HepG2 (cell line): ENCODE measurements at regions not wholly inside any gene's neighbourhood (a gene's known extent, or its start where the extent isn't known, plus 50 kb on each side); places are given as distances from the start of the nearest gene placed in this dataset.

Source experiments
- AKAP8 ChIP-seq: sonication (generic); formaldehyde crosslinking; IDR thresholded peaks from 2 replicates; pipeline ENCODE4 v1.5.1; 2020; ENCODE audit warnings: mild to moderate bottlenecking, missing genetic modification reagents
- ARID2 ChIP-seq: sonication (generic); formaldehyde crosslinking; IDR thresholded peaks from 2 replicates; pipeline ENCODE4 v1.8.1; 2022; ENCODE audit warnings: mild to moderate bottlenecking, missing genetic modification reagents, borderline replicate concordance
- CHD4 ChIP-seq: fragments of 200-600 bp; sonication (generic); IDR thresholded peaks from 2 replicates; pipeline ENCODE4 v1.7.0; 2017; ENCODE audit warnings: mild to moderate bottlenecking, low read length, borderline replicate concordance
- GATA4 ChIP-seq: sonication (generic); IDR thresholded peaks from 2 replicates; pipeline ENCODE4 v1.6.1; 2016; ENCODE audit warnings: antibody characterized with exemption, low read depth, borderline replicate concordance
- HDAC2 ChIP-seq: sonication (generic); formaldehyde crosslinking; IDR thresholded peaks from 2 replicates; pipeline ENCODE4 v1.4.0; 2020; ENCODE audit warnings: missing genetic modification reagents
- KLF15 ChIP-seq: sonication (generic); formaldehyde crosslinking; IDR thresholded peaks from 2 replicates; pipeline ENCODE4 v1.8.1; 2023; ENCODE audit warnings: borderline replicate concordance, mild to moderate bottlenecking, inconsistent platforms, missing genetic modification reagents, mixed read lengths
- NCOA2 ChIP-seq: sonication (generic); formaldehyde crosslinking; IDR thresholded peaks from 2 replicates; pipeline ENCODE4 v1.8.0; 2022; ENCODE audit warnings: inconsistent platforms
- NFIC ChIP-seq: IDR thresholded peaks from 2 replicates; pipeline ENCODE4 v1.6.1; 2012; ENCODE audit warnings: mild to moderate bottlenecking, low read length, inconsistent platforms
- NR1H2 ChIP-seq: sonication (generic); formaldehyde crosslinking; IDR thresholded peaks from 2 replicates; pipeline ENCODE4 v1.8.1; 2022; ENCODE audit warnings: low read depth, missing genetic modification reagents, borderline replicate concordance
- POLR2A ChIP-seq, 2 experiments: IDR thresholded peaks; 2 replicates each; pipeline ENCODE4 v1.6.1; 2011; ENCODE audit warnings: low read depth in 2 of 2, low read length in 2 of 2, mild to moderate bottlenecking in 1 of 2, moderate library complexity in 1 of 2; ENCODE audit not compliant: insufficient read depth in 1 of 2
- YEATS4 ChIP-seq: sonication (generic); formaldehyde crosslinking; IDR thresholded peaks from 2 replicates; pipeline ENCODE4 v1.4.0; 2020; ENCODE audit warnings: missing genetic modification reagents, borderline replicate concordance
- ZNF383 ChIP-seq: sonication (generic); formaldehyde crosslinking; IDR thresholded peaks from 2 replicates; pipeline ENCODE4 v1.4.0; 2020; ENCODE audit warnings: missing genetic modification reagents, mild to moderate bottlenecking, borderline replicate concordance
- ZNF614 ChIP-seq: IDR thresholded peaks from 2 replicates; pipeline ENCODE4 v1.6.1; 2018; ENCODE audit warnings: missing biosample characterization, missing genetic modification reagents, inconsistent platforms, borderline replicate concordance
- ZNF720 ChIP-seq: sonication (generic); formaldehyde crosslinking; IDR thresholded peaks from 2 replicates; pipeline ENCODE4 v1.4.0; 2020; ENCODE audit warnings: missing genetic modification reagents
- TF ChIP-seq, protein P1 (sequence below): IDR thresholded peaks from 2 replicates; pipeline ENCODE4 v1.6.1; 2016; ENCODE audit warnings: mild to moderate bottlenecking, missing biosample characterization, missing genetic modification reagents
- TF ChIP-seq, protein P2 (sequence below): sonication (generic); formaldehyde crosslinking; IDR thresholded peaks from 2 replicates; pipeline ENCODE4 v1.8.0; 2022; ENCODE audit warnings: mild to moderate bottlenecking, missing genetic modification reagents
- TF ChIP-seq, protein P3 (sequence below), 2 experiments: sonication (generic) in 1 of 2; formaldehyde crosslinking in 1 of 2; IDR thresholded peaks; 2 replicates each; pipeline versions ENCODE4 v1.6.1 to v1.9.0; 2014 to 2022; ENCODE audit warnings: antibody characterized with exemption in 1 of 2, borderline replicate concordance in 1 of 2, inconsistent platforms in 1 of 2, low read depth in 1 of 2, missing genetic modification reagents in 1 of 2
- TF ChIP-seq, protein P4 (sequence below): sonication (generic); formaldehyde crosslinking; IDR thresholded peaks from 2 replicates; pipeline ENCODE4 v1.5.0; 2020; ENCODE audit warnings: mild to moderate bottlenecking, missing genetic modification reagents, moderate library complexity

DNA sequence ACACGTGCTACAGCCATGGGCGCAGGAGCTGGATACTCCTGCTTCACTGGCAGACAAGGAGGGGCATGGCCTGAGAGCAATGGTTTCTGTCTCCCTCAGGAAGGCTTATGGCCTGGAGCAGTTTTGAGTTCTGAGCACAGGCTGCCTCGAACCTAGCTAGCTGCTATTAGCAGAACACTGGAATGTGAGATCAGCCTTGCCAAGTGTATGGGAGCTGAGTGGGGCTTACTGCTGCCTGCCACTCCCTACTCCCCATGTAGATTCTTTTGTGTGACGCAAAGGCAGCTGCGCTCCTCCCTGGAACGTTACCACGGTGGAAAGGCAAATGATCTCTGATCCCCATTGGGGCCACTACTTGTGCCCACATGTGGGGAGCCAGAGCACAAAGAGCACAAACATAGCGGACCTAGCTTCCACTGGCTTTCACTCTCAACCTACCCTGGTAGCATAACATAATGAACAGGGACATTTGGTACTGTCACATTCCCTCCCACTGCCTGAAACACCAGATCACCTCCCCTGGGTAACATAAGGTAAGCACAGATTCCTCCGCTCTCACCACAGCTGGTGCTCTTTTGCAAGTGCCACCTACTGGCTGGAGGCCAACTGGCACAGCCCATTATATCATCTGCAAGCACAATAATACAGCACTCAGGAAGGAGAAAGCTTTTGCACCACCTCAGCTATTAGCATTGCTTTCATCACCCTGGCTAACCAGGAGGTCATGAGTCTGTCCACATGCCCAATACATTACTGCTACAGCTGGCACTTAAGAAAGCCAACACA is 84.6 kb upstream of the GUCY1A2 start (continued):
- TF ChIP-seq CHD4 (no peak), YEATS4 (no peak), KLF15 (CRISPR knock-in tag) (no peak), GATA4 (no peak), AKAP8 (CRISPR knock-in tag) (no peak), ZNF720 (CRISPR knock-in tag) (no peak), NFIC (no peak), POLR2A (IDR thresholded peaks at IDR 0.05; ENCODE audit: insufficient read depth in 1 of 2, low read depth in 2 of 2, low read length in 2 of 2) (no peak), NCOA2 (CRISPR knock-in tag) (no peak), ARID2 (CRISPR knock-in tag) (no peak), HDAC2 (CRISPR knock-in tag) (no peak), ZNF383 (no peak), NR1H2 (CRISPR knock-in tag) (no peak), ZNF614 (no peak)
- TF ChIP-seq, protein P1, sequence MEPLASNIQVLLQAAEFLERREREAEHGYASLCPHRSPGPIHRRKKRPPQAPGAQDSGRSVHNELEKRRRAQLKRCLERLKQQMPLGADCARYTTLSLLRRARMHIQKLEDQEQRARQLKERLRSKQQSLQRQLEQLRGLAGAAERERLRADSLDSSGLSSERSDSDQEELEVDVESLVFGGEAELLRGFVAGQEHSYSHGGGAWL (CRISPR knock-in tag), result no peak
- TF ChIP-seq, protein P2, sequence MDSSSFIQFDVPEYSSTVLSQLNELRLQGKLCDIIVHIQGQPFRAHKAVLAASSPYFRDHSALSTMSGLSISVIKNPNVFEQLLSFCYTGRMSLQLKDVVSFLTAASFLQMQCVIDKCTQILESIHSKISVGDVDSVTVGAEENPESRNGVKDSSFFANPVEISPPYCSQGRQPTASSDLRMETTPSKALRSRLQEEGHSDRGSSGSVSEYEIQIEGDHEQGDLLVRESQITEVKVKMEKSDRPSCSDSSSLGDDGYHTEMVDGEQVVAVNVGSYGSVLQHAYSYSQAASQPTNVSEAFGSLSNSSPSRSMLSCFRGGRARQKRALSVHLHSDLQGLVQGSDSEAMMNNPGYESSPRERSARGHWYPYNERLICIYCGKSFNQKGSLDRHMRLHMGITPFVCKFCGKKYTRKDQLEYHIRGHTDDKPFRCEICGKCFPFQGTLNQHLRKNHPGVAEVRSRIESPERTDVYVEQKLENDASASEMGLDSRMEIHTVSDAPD (CRISPR knock-in tag), result peak; percentile 33; the same call in 1 of the 2 replicates
- TF ChIP-seq, protein P3, sequence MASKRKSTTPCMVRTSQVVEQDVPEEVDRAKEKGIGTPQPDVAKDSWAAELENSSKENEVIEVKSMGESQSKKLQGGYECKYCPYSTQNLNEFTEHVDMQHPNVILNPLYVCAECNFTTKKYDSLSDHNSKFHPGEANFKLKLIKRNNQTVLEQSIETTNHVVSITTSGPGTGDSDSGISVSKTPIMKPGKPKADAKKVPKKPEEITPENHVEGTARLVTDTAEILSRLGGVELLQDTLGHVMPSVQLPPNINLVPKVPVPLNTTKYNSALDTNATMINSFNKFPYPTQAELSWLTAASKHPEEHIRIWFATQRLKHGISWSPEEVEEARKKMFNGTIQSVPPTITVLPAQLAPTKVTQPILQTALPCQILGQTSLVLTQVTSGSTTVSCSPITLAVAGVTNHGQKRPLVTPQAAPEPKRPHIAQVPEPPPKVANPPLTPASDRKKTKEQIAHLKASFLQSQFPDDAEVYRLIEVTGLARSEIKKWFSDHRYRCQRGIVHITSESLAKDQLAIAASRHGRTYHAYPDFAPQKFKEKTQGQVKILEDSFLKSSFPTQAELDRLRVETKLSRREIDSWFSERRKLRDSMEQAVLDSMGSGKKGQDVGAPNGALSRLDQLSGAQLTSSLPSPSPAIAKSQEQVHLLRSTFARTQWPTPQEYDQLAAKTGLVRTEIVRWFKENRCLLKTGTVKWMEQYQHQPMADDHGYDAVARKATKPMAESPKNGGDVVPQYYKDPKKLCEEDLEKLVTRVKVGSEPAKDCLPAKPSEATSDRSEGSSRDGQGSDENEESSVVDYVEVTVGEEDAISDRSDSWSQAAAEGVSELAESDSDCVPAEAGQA (IDR thresholded peaks at IDR 0.05; ENCODE audit: low read depth), result no peak
- TF ChIP-seq, protein P3 (CRISPR knock-in tag; IDR thresholded peaks at IDR 0.05; ENCODE audit: borderline replicate concordance), result no peak
- TF ChIP-seq, protein P4, sequence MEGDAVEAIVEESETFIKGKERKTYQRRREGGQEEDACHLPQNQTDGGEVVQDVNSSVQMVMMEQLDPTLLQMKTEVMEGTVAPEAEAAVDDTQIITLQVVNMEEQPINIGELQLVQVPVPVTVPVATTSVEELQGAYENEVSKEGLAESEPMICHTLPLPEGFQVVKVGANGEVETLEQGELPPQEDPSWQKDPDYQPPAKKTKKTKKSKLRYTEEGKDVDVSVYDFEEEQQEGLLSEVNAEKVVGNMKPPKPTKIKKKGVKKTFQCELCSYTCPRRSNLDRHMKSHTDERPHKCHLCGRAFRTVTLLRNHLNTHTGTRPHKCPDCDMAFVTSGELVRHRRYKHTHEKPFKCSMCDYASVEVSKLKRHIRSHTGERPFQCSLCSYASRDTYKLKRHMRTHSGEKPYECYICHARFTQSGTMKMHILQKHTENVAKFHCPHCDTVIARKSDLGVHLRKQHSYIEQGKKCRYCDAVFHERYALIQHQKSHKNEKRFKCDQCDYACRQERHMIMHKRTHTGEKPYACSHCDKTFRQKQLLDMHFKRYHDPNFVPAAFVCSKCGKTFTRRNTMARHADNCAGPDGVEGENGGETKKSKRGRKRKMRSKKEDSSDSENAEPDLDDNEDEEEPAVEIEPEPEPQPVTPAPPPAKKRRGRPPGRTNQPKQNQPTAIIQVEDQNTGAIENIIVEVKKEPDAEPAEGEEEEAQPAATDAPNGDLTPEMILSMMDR (CRISPR knock-in tag), result peak; percentile 30; the same call in 1 of the 2 replicates
